SK-N-SH (cell line): ENCODE measurements at regions not wholly inside any gene's neighbourhood (a gene's known extent, or its start where the extent isn't known, plus 50 kb on each side); places are given as distances from the start of the nearest gene placed in this dataset.
"Not testable (repeated sequence)": the region's sequence is repeated elsewhere in the genome, so short reads cannot be mapped to it uniquely, and the experiment has no call there.

Experiments used
- CTCF ChIA-PET: fragments of 300-600, 350-600 bp; formaldehyde crosslinking; extraction: SDS; loops from one replicate; lab custom pipeline; 2021; lab: Yijun Ruan, JAX
- POLR2A ChIA-PET: fragments of 350-600 bp; sonication (Branson Sonifier 250); formaldehyde crosslinking; extraction: SDS; loops from one replicate; lab custom pipeline; 2020; ENCODE audit warnings: antibody characterized with exemption, inconsistent platforms; lab: Yijun Ruan, JAX
- DNase-seq: peaks from one replicate; pipeline ENCODE4 v3.0.0; 2012
- H2AFZ ChIP-seq: fragments of 200-600 bp; sonication (generic); 2 replicates; pipeline ENCODE4 v1.8.1; 2016; ENCODE audit warnings: antibody characterized with exemption, mild to moderate bottlenecking, low read depth
- H3F3A ChIP-seq: fragments of 200-600 bp; sonication (generic); replicated peaks from 2 replicates; pipeline ENCODE3; 2016; ENCODE audit warnings: antibody characterized with exemption, mild to moderate bottlenecking; ENCODE audit not compliant: insufficient read depth
- H3K27ac ChIP-seq, 2 experiments: fragments of 200-500 bp in 1 of 2; fragments of 200-600 bp in 1 of 2; sonication (Bioruptor generic) in 1 of 2; sonication (generic), shearing (Covaris generic) in 1 of 2; 2 replicates each; pipeline versions ENCODE4 v1.5.1 to v1.6.1; 2014 to 2016; ENCODE audit warnings: low read depth in 2 of 2, inconsistent platforms in 1 of 2, low read length in 1 of 2, mild to moderate bottlenecking in 1 of 2, mixed read lengths in 1 of 2
- H3K27me3 ChIP-seq: fragments of 200-600 bp; sonication (generic), shearing (Covaris generic); 2 replicates; pipeline ENCODE4 v1.6.1; 2016; ENCODE audit warnings: mixed run types; ENCODE audit not compliant: insufficient read depth
- H3K36me3 ChIP-seq, 2 experiments: fragments of 200-500 bp in 1 of 2; fragments of 200-600 bp in 1 of 2; sonication (Bioruptor generic) in 1 of 2; sonication (generic) in 1 of 2; replicated peaks in 1 of 2; 2 replicates each; pipeline versions ENCODE3 to v1.5.1; 2014 to 2016; ENCODE audit warnings: low read length in 1 of 2, mild to moderate bottlenecking in 1 of 2; ENCODE audit not compliant: insufficient read depth in 2 of 2, control insufficient read depth in 1 of 2
- H3K4me1 ChIP-seq, 2 experiments: fragments of 200-500 bp in 1 of 2; fragments of 200-600 bp in 1 of 2; sonication (Bioruptor generic) in 1 of 2; sonication (generic), shearing (Covaris generic) in 1 of 2; 2 replicates each; pipeline versions ENCODE4 v1.5.1 to v1.6.1; 2014 to 2016; ENCODE audit warnings: low read depth in 1 of 2, low read length in 1 of 2, mixed run types in 1 of 2; ENCODE audit not compliant: insufficient read depth in 2 of 2, control insufficient read depth in 1 of 2
- H3K4me2 ChIP-seq: fragments of 200-600 bp; sonication (generic), shearing (Covaris generic); 2 replicates; pipeline ENCODE4 v1.6.1; 2017; ENCODE audit warnings: mixed run types
- H3K4me3 ChIP-seq, 2 experiments: fragments of 200-500 bp in 1 of 2; fragments of 200-600 bp in 1 of 2; sonication (Bioruptor generic) in 1 of 2; sonication (generic), shearing (Covaris generic) in 1 of 2; 2 replicates each; pipeline versions ENCODE4 v1.5.1 to v1.8.1; 2014 to 2016; ENCODE audit warnings: low read depth in 2 of 2, inconsistent platforms in 1 of 2, low read length in 1 of 2, mild to moderate bottlenecking in 1 of 2, mixed read lengths in 1 of 2, moderate library complexity in 1 of 2
- H3K79me2 ChIP-seq: fragments of 200-600 bp; sonication (generic); 2 replicates; pipeline ENCODE4 v1.8.1; 2017; ENCODE audit warnings: mild to moderate bottlenecking; ENCODE audit not compliant: insufficient read depth
- H3K9ac ChIP-seq: fragments of 200-600 bp; sonication (generic); 2 replicates; pipeline ENCODE4 v1.6.1; 2017; ENCODE audit warnings: mixed run types
- H3K9me2 ChIP-seq: fragments of 200-600 bp; sonication (generic); 2 replicates; pipeline ENCODE4 v1.6.1; 2017; ENCODE audit warnings: mixed run types
- H3K9me3 ChIP-seq: fragments of 200-600 bp; sonication (generic); 2 replicates; pipeline ENCODE4 v1.6.1; 2017; ENCODE audit warnings: mixed run types, mild to moderate bottlenecking, moderate library complexity
- H4K20me1 ChIP-seq: fragments of 200-600 bp; sonication (generic); 2 replicates; pipeline ENCODE4 v1.6.1; 2017; ENCODE audit warnings: mild to moderate bottlenecking, mixed run types; ENCODE audit not compliant: insufficient read depth
- ELF1 ChIP-seq: IDR thresholded peaks from 2 replicates; pipeline ENCODE4 v1.4.0; 2012
- EZH2phosphoT487 ChIP-seq: fragments of 200-600 bp; sonication (generic); IDR thresholded peaks from 2 replicates; pipeline ENCODE4 v1.6.1; 2017; ENCODE audit warnings: low read depth, mixed run types, mild to moderate bottlenecking, antibody characterized with exemption, moderate library complexity, borderline replicate concordance
- FOSL2 ChIP-seq: IDR thresholded peaks from 2 replicates; pipeline ENCODE4 v1.4.0; 2012; ENCODE audit warnings: low read depth, mild to moderate bottlenecking, moderate library complexity, borderline replicate concordance
- FOXM1 ChIP-seq: IDR thresholded peaks from 2 replicates; pipeline ENCODE4 v1.4.0; 2012; ENCODE audit warnings: low read depth, mild to moderate bottlenecking
- JUND ChIP-seq: IDR thresholded peaks from 2 replicates; pipeline ENCODE4 v1.4.0; 2012
- MEF2A ChIP-seq: IDR thresholded peaks from 2 replicates; pipeline ENCODE4 v1.4.0; 2012; ENCODE audit warnings: low read depth, borderline replicate concordance
- RAD21 ChIP-seq: IDR thresholded peaks from 2 replicates; pipeline ENCODE4 v1.6.1; 2012; ENCODE audit warnings: mild to moderate bottlenecking, low read length
- RCOR1 ChIP-seq: fragments of 150-350 bp; IDR thresholded peaks from 2 replicates; pipeline ENCODE4 v1.6.1; 2017; ENCODE audit warnings: antibody characterized with exemption, low read length
- RFX5 ChIP-seq: IDR thresholded peaks from 2 replicates; pipeline ENCODE4 v1.6.1; 2012; ENCODE audit warnings: mild to moderate bottlenecking, improper control_type of control experiment, low read length
- RXRA ChIP-seq: IDR thresholded peaks from 2 replicates; pipeline ENCODE4 v1.4.0; 2012; ENCODE audit warnings: low read depth, mild to moderate bottlenecking, borderline replicate concordance
- SIN3A ChIP-seq: IDR thresholded peaks from 2 replicates; pipeline ENCODE4 v1.6.1; 2012; ENCODE audit warnings: low read depth, mild to moderate bottlenecking, low read length, moderate library complexity, borderline replicate concordance
- TCF12 ChIP-seq: IDR thresholded peaks from 2 replicates; pipeline ENCODE4 v1.4.0; 2012
- YY1 ChIP-seq: IDR thresholded peaks from 2 replicates; pipeline ENCODE4 v1.4.0; 2012; ENCODE audit warnings: low read depth, mild to moderate bottlenecking
- WGBS: methylation state at CpG from one replicate; pipeline ENCODE4 v1.1.6; 2017; ENCODE audit warnings: low lambda C conversion rate; 5-methylcytosine and 5-hydroxymethylcytosine counted together
- TF ChIP-seq, protein P1 (sequence below): IDR thresholded peaks from 2 replicates; pipeline ENCODE4 v1.4.0; 2012; ENCODE audit warnings: low read depth, borderline replicate concordance
- TF ChIP-seq, protein P2 (sequence below): IDR thresholded peaks from 2 replicates; pipeline ENCODE4 v1.6.1; 2012; ENCODE audit warnings: mild to moderate bottlenecking, low read depth, low read length, moderate library complexity
- TF ChIP-seq, protein P3 (sequence below): fragments of 150-350 bp; IDR thresholded peaks from 2 replicates; pipeline ENCODE4 v1.6.1; 2016; ENCODE audit warnings: mild to moderate bottlenecking, low read depth, low read length

GRCh38 chr1:91098299-91098906, 76.6 kb upstream of the ZNF644 start:
- Histone ChIP-seq H3F3A (no peaks in the 10 kb centered on the region), H2AFZ (peak overlapping the region; percentile 43; the same call in 1 of the 2 replicates), H3K4me3 (no peak overlapping the region), H3K9me2 (no peaks in the 10 kb centered on the region), H4K20me1 (no peaks in the 10 kb centered on the region), H3K27ac (peak overlapping the region in 1 of 2 experiments; percentile 6; a peak in 1 of 4 replicates), H3K9me3 (no peaks in the 10 kb centered on the region), H3K4me2 (peak overlapping the region; percentile 22; the same call in 1 of the 2 replicates), H3K79me2 (no peaks in the 10 kb centered on the region), H3K4me1 (no peaks in the 10 kb centered on the region), H3K9ac (no peak overlapping the region), H3K36me3 (no peaks in the 10 kb centered on the region), H3K27me3 (no peaks in the 10 kb centered on the region)
- CTCF ChIA-PET = interaction anchor here (1.3 kb wide), 1 partner anchor 67 kb away, joined by 5 read pairs; no protein-coding TSS in a partner anchor
- no peak for DNase-seq
- POLR2A ChIA-PET = no interaction called here
- TF ChIP-seq RAD21 (no peak), RFX5 (no peak), ELF1 (no peak), TCF12 (no peak), RCOR1 (no peak), RXRA (no peak), FOSL2 (0 out of 2 replicates have a peak, but pooled peaks have one; percentile 28), EZH2phosphoT487 (no peak), YY1 (no peak), JUND (peak; percentile 45), FOXM1 (no peak), MEF2A (no peak), SIN3A (no peak)
- TF ChIP-seq, protein P1, sequence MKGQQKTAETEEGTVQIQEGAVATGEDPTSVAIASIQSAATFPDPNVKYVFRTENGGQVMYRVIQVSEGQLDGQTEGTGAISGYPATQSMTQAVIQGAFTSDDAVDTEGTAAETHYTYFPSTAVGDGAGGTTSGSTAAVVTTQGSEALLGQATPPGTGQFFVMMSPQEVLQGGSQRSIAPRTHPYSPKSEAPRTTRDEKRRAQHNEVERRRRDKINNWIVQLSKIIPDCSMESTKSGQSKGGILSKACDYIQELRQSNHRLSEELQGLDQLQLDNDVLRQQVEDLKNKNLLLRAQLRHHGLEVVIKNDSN = no peak
- TF ChIP-seq, protein P2, sequence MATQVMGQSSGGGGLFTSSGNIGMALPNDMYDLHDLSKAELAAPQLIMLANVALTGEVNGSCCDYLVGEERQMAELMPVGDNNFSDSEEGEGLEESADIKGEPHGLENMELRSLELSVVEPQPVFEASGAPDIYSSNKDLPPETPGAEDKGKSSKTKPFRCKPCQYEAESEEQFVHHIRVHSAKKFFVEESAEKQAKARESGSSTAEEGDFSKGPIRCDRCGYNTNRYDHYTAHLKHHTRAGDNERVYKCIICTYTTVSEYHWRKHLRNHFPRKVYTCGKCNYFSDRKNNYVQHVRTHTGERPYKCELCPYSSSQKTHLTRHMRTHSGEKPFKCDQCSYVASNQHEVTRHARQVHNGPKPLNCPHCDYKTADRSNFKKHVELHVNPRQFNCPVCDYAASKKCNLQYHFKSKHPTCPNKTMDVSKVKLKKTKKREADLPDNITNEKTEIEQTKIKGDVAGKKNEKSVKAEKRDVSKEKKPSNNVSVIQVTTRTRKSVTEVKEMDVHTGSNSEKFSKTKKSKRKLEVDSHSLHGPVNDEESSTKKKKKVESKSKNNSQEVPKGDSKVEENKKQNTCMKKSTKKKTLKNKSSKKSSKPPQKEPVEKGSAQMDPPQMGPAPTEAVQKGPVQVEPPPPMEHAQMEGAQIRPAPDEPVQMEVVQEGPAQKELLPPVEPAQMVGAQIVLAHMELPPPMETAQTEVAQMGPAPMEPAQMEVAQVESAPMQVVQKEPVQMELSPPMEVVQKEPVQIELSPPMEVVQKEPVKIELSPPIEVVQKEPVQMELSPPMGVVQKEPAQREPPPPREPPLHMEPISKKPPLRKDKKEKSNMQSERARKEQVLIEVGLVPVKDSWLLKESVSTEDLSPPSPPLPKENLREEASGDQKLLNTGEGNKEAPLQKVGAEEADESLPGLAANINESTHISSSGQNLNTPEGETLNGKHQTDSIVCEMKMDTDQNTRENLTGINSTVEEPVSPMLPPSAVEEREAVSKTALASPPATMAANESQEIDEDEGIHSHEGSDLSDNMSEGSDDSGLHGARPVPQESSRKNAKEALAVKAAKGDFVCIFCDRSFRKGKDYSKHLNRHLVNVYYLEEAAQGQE = no peak
- TF ChIP-seq, protein P3, sequence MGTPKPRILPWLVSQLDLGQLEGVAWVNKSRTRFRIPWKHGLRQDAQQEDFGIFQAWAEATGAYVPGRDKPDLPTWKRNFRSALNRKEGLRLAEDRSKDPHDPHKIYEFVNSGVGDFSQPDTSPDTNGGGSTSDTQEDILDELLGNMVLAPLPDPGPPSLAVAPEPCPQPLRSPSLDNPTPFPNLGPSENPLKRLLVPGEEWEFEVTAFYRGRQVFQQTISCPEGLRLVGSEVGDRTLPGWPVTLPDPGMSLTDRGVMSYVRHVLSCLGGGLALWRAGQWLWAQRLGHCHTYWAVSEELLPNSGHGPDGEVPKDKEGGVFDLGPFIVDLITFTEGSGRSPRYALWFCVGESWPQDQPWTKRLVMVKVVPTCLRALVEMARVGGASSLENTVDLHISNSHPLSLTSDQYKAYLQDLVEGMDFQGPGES = no peak
- 3% methylated on average over 3 of the region's 3 CpGs for WGBS

- H3K9me3 ChIP-seq, H3K27me3 ChIP-seq, POLR2A ChIA-PET, DNase-seq, H3K79me2 ChIP-seq, H3K9me2 ChIP-seq, H3K36me3 ChIP-seq, H3K4me3 ChIP-seq, H3K4me1 ChIP-seq, H2AFZ ChIP-seq, H3K4me2 ChIP-seq, H3K27ac ChIP-seq, H3F3A ChIP-seq, H4K20me1 ChIP-seq, CTCF ChIA-PET, H3K9ac ChIP-seq: not testable (repeated sequence)
- WGBS = 86% methylated on average over 10 of the region's 10 CpGs
Measured at GRCh38 chr1:91095321-91095720, 73.5 kb upstream of the ZNF644 start.
